ENCODE measurements at regions not wholly inside any gene's neighbourhood (a gene's known extent, or its start where the extent isn't known, plus 50 kb on each side); places are given as distances from the start of the nearest gene placed in this dataset.

- no peak for DNase-seq (ENCODE audit: low spot score)
- TF ChIP-seq, protein P1, sequence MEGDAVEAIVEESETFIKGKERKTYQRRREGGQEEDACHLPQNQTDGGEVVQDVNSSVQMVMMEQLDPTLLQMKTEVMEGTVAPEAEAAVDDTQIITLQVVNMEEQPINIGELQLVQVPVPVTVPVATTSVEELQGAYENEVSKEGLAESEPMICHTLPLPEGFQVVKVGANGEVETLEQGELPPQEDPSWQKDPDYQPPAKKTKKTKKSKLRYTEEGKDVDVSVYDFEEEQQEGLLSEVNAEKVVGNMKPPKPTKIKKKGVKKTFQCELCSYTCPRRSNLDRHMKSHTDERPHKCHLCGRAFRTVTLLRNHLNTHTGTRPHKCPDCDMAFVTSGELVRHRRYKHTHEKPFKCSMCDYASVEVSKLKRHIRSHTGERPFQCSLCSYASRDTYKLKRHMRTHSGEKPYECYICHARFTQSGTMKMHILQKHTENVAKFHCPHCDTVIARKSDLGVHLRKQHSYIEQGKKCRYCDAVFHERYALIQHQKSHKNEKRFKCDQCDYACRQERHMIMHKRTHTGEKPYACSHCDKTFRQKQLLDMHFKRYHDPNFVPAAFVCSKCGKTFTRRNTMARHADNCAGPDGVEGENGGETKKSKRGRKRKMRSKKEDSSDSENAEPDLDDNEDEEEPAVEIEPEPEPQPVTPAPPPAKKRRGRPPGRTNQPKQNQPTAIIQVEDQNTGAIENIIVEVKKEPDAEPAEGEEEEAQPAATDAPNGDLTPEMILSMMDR (IDR thresholded peaks at IDR 0.05; ENCODE audit: extremely low read depth, missing control alignments) = no peak
Measured at GRCh38 chr12:29067430-29067829, 81.6 kb upstream of the FAR2 start.

DNA sequence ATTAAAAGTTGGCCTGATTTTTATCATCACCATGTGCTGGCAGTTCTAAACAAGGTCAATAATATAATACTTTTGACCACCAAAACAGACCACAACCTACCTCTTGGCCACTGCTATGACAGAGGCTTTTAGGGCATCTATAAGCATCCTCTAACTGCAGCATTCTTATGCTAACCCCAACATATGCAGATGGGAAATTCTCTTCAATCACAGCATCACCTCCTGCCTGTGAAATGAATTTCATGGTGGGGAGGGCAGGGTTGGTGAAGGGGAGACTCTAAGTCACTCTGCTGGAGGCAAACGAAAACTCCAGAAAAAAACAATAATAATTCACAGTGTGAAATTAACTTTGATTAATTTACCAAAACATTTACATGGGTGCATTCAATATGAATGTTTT lies 78.8 kb upstream of the FAR2 start:
- TF ChIP-seq, protein P1 (IDR thresholded peaks at IDR 0.05; ENCODE audit: extremely low read depth, missing control alignments) = no peak
- no peak for DNase-seq (ENCODE audit: low spot score)

- TF ChIP-seq, protein P1 (IDR thresholded peaks at IDR 0.05; ENCODE audit: extremely low read depth, missing control alignments) = no peak
- DNase-seq (ENCODE audit: low spot score) = no peak
Measured at GRCh38 chr12:29071099-29071498, 78.0 kb upstream of the FAR2 start.

DNA sequence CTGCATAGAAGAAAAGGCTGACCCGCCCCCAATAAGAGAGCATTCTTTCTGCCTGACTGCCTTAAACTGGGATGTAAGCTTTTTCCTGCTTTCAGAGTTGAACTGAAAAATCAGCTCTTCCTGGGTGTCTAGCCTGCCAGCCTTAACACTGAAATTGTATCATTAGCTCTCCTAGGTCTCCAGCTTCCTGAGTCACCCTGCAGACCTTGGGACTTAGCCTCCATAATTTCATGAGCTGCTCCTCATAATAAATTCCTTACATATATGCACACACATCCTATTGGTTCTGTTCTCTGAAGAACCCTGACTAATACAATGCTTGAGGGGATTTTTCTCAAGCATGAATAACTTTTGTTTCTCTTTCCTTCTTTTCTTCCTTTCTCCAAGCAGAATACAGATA lies 76.4 kb upstream of the FAR2 start:
- TF ChIP-seq, protein P1 (IDR thresholded peaks at IDR 0.05; ENCODE audit: extremely low read depth, missing control alignments) = no peak
- DNase-seq (ENCODE audit: low spot score) = no peak

DNA sequence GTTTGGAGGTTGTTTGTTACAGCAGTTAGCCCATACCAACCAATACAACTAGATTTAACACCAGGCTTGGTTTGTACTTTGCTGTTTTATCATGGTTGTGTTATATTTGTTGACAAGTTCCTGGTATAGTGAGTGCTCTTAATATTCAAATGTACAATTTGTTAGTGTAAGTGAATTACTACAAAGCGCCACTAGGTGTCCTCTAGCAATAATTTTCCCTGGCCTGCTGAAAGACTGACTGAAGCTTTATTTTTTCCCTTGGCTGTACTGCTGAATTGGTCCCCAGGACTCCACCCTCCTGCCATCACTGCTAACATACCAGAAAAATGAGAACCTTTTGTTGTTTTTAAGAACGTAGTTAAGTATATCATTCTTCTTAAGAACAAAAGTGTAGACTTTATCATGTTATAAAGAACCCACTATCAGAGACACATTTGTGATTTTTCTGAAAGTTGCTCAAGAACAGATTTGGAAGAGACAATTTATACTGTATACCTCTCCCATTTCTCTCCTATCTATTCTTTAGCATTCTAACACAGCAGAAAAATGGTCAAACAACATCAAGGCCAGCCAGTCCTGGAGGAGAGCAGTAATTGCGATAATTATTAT lies 75.3 kb upstream of the FAR2 start:
- TF ChIP-seq, protein P1 (IDR thresholded peaks at IDR 0.05; ENCODE audit: extremely low read depth, missing control alignments) = no peak
- peak; percentile 14 for DNase-seq (ENCODE audit: low spot score)

GRCh38 chr12:29081101-29081500 lies 68.0 kb upstream of the FAR2 start:
- no peak for DNase-seq (ENCODE audit: low spot score)
- TF ChIP-seq, protein P1 (IDR thresholded peaks at IDR 0.05; ENCODE audit: extremely low read depth, missing control alignments) = no peak

DNA sequence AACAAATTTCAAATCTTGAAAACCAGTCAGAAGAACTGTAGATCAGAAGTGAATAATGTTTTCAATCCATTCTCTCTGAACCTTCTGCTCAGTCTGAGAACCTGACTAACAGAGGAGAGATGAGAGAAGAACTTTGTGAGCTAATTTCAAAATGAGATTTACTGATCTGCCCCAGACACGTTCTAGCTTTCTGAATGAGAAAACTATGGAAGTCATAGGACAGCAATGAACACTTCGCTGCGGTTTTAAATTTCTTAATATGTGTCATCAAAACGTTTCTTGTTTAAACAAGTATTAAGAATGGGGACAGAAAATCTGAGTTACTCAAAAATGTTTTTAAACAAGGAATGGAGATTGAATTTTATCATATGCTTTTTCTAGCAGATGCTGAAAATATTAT lies 66.6 kb upstream of the FAR2 start:
- DNase-seq (ENCODE audit: low spot score) = no peak
- TF ChIP-seq, protein P1 (IDR thresholded peaks at IDR 0.05; ENCODE audit: extremely low read depth, missing control alignments) = no peak
